ENCODE measurements at regions not wholly inside any gene's neighbourhood (a gene's known extent, or its start where the extent isn't known, plus 50 kb on each side); places are given as distances from the start of the nearest gene placed in this dataset.

- peaks cover 4% of the 10 kb centered on the region for H3K4me1 Mint-ChIP-seq
- H3K27ac Mint-ChIP-seq = no peak overlapping the region
- TF ChIP-seq ZNF423 (CRISPR knock-in tag; IDR thresholded peaks at IDR 0.05) = no peak
- TF ChIP-seq NFYB (CRISPR knock-in tag; conservative IDR thresholded peaks at IDR 0.05; ENCODE audit: low read depth) = no peak
- TF ChIP-seq USF1 (CRISPR knock-in tag; IDR thresholded peaks at IDR 0.05) = no peak
- no peak for TF ChIP-seq E2F5 (CRISPR knock-in tag; IDR thresholded peaks at IDR 0.05)
- TF ChIP-seq CTCF (IDR thresholded peaks at IDR 0.05) = no peak
- no peak for TF ChIP-seq MXD4 (CRISPR knock-in tag; IDR thresholded peaks at IDR 0.05; ENCODE audit: borderline replicate concordance)
- no peak for TF ChIP-seq OVOL2 (CRISPR knock-in tag; IDR thresholded peaks at IDR 0.05; ENCODE audit: borderline replicate concordance)
- POLR2A ChIA-PET = no interaction called here
- peaks cover 14% of the 10 kb centered on the region for H3K9me3 Mint-ChIP-seq
- CTCF ChIA-PET = no interaction called here
- DNase-seq (ENCODE audit: low spot score) = no peak
- H3K4me3 Mint-ChIP-seq = no peak overlapping the region
- H3K27me3 Mint-ChIP-seq (ENCODE audit: low read depth) = no peaks in the 10 kb centered on the region
- no peaks in the 10 kb centered on the region for H3K36me3 Mint-ChIP-seq
- ATAC-seq = no peak; the same call in 1 of the 2 replicates
Observed at GRCh38 chr6:133637874-133638273, 251.0 kb upstream of the TCF21 start.

DNA sequence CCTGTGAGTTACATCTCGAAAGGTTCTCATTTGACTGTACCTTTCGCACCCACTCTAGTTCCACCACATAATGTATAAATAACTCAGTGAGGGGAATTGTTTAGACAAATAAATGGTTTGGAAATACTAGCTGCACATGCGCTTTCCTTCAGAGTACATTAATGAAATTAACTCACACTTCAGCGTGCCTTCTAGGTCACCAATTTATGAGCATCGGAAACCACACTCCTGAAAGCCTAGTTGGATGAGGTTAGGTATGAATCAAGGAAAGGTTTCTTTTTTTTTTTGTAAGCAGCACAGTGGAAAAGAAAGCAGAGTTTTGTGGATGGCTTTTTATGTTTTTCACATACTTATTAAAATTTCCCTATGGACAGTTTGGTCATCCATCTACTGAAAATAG, 247.8 kb upstream of the TCF21 start:
- Mint-ChIP-seq H3K9me3 (peaks cover 9% of the 10 kb centered on the region), H3K27me3 (ENCODE audit: low read depth) (no peaks in the 10 kb centered on the region), H3K27ac (no peak overlapping the region), H3K36me3 (no peaks in the 10 kb centered on the region), H3K4me1 (peaks cover 16% of the 10 kb centered on the region), H3K4me3 (no peak overlapping the region)
- TF ChIP-seq OVOL2 (CRISPR knock-in tag; IDR thresholded peaks at IDR 0.05; ENCODE audit: borderline replicate concordance) = no peak
- TF ChIP-seq, protein P1, sequence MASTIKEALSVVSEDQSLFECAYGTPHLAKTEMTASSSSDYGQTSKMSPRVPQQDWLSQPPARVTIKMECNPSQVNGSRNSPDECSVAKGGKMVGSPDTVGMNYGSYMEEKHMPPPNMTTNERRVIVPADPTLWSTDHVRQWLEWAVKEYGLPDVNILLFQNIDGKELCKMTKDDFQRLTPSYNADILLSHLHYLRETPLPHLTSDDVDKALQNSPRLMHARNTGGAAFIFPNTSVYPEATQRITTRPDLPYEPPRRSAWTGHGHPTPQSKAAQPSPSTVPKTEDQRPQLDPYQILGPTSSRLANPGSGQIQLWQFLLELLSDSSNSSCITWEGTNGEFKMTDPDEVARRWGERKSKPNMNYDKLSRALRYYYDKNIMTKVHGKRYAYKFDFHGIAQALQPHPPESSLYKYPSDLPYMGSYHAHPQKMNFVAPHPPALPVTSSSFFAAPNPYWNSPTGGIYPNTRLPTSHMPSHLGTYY (CRISPR knock-in tag; IDR thresholded peaks at IDR 0.05) = no peak
- no peak for TF ChIP-seq SP1 (CRISPR knock-in tag; conservative IDR thresholded peaks at IDR 0.05)
- TF ChIP-seq CBFB (CRISPR knock-in tag; IDR thresholded peaks at IDR 0.05; ENCODE audit: low read depth) = no peak
- CTCF ChIA-PET = no interaction called here
- ATAC-seq (no peak), DNase-seq (ENCODE audit: low spot score) (no peak)
- POLR2A ChIA-PET = no interaction called here

- TF ChIP-seq, protein P2, sequence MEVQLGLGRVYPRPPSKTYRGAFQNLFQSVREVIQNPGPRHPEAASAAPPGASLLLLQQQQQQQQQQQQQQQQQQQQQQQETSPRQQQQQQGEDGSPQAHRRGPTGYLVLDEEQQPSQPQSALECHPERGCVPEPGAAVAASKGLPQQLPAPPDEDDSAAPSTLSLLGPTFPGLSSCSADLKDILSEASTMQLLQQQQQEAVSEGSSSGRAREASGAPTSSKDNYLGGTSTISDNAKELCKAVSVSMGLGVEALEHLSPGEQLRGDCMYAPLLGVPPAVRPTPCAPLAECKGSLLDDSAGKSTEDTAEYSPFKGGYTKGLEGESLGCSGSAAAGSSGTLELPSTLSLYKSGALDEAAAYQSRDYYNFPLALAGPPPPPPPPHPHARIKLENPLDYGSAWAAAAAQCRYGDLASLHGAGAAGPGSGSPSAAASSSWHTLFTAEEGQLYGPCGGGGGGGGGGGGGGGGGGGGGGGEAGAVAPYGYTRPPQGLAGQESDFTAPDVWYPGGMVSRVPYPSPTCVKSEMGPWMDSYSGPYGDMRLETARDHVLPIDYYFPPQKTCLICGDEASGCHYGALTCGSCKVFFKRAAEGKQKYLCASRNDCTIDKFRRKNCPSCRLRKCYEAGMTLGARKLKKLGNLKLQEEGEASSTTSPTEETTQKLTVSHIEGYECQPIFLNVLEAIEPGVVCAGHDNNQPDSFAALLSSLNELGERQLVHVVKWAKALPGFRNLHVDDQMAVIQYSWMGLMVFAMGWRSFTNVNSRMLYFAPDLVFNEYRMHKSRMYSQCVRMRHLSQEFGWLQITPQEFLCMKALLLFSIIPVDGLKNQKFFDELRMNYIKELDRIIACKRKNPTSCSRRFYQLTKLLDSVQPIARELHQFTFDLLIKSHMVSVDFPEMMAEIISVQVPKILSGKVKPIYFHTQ (CRISPR knock-in tag; IDR thresholded peaks at IDR 0.05) = no peak
- TF ChIP-seq, protein P3, sequence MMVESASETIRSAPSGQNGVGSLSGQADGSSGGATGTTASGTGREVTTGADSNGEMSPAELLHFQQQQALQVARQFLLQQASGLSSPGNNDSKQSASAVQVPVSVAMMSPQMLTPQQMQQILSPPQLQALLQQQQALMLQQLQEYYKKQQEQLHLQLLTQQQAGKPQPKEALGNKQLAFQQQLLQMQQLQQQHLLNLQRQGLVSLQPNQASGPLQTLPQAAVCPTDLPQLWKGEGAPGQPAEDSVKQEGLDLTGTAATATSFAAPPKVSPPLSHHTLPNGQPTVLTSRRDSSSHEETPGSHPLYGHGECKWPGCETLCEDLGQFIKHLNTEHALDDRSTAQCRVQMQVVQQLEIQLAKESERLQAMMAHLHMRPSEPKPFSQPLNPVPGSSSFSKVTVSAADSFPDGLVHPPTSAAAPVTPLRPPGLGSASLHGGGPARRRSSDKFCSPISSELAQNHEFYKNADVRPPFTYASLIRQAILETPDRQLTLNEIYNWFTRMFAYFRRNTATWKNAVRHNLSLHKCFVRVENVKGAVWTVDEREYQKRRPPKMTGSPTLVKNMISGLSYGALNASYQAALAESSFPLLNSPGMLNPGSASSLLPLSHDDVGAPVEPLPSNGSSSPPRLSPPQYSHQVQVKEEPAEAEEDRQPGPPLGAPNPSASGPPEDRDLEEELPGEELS (CRISPR knock-in tag; IDR thresholded peaks at IDR 0.05) = no peak
- TF ChIP-seq NR3C1 (CRISPR knock-in tag; conservative IDR thresholded peaks at IDR 0.05; ENCODE audit: low read depth) = no peak
- TF ChIP-seq SP1 (CRISPR knock-in tag; conservative IDR thresholded peaks at IDR 0.05) = no peak
- TF ChIP-seq GABPB1 (CRISPR knock-in tag; IDR thresholded peaks at IDR 0.05) = no peak
- TF ChIP-seq CTCF (IDR thresholded peaks at IDR 0.05) = no peak
- TF ChIP-seq RORB (CRISPR knock-in tag; IDR thresholded peaks at IDR 0.05) = no peak
- no peak for TF ChIP-seq MYBL2 (CRISPR knock-in tag; IDR thresholded peaks at IDR 0.05)
- TF ChIP-seq, protein P4, sequence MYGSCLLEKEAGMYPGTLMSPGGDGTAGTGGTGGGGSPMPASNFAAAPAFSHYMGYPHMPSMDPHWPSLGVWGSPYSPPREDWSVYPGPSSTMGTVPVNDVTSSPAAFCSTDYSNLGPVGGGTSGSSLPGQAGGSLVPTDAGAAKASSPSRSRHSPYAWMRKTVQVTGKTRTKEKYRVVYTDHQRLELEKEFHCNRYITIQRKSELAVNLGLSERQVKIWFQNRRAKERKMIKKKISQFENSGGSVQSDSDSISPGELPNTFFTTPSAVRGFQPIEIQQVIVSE (CRISPR knock-in tag; IDR thresholded peaks at IDR 0.05; ENCODE audit: borderline replicate concordance) = no peak
- ChIA-PET POLR2A (interaction anchor here (0.9 kb wide), 1 partner anchor 112 kb away, joined by 3 read pairs; no protein-coding TSS in a partner anchor), CTCF (interaction anchor here (0.6 to 2.3 kb wide), 3 partner anchors 193 to 452 kb away, joined by 3 to 6 read pairs (median 6); no protein-coding TSS in a partner anchor)
- Mint-ChIP-seq H3K4me1 (peaks cover 12% of the 10 kb centered on the region), H3K4me3 (no peak overlapping the region), H3K27me3 (ENCODE audit: low read depth) (no peaks in the 10 kb centered on the region), H3K36me3 (no peaks in the 10 kb centered on the region), H3K9me3 (no peaks in the 10 kb centered on the region), H3K27ac (no peak overlapping the region)
- DNase-seq (ENCODE audit: low spot score) = no peak
- ATAC-seq = no peak
Observed at GRCh38 chr6:133644548-133644891, 244.4 kb upstream of the TCF21 start.
